GM12878 (cell line): ENCODE measurements at regions not wholly inside any gene's neighbourhood (a gene's known extent, or its start where the extent isn't known, plus 50 kb on each side); places are given as distances from the start of the nearest gene placed in this dataset.

Experiments used
- CEBPB ChIP-seq, 2 experiments: fragments of 150-350 bp in 1 of 2; IDR thresholded peaks; 2 replicates each; pipeline ENCODE4 v1.6.1; 2012 to 2014; ENCODE audit warnings: low read depth in 2 of 2, low read length in 2 of 2, borderline replicate concordance in 1 of 2, inconsistent platforms in 1 of 2
- CHD2 ChIP-seq: IDR thresholded peaks from 2 replicates; pipeline ENCODE4 v1.6.1; 2011; ENCODE audit warnings: low read depth, low read length, improper control_type of control experiment, borderline replicate concordance
- CTCF ChIP-seq, 3 experiments: IDR thresholded peaks in 2 of 3; conservative IDR thresholded peaks in 1 of 3; 2 replicates each; pipeline ENCODE4 v1.5.1; 2011; ENCODE audit warnings: low read depth in 3 of 3, low read length in 3 of 3, mild to moderate bottlenecking in 3 of 3, control low read depth in 2 of 3, moderate library complexity in 2 of 3, inconsistent platforms in 1 of 3, mixed read lengths in 1 of 3; ENCODE audit not compliant: control insufficient read depth in 2 of 3, insufficient read depth in 1 of 3; ENCODE audit errors: extremely low read depth in 1 of 3
- EP300 ChIP-seq, 2 experiments: fragments of 150-350 bp in 1 of 2; IDR thresholded peaks; 2 replicates each; pipeline ENCODE4 v1.6.1; 2011 to 2012; ENCODE audit warnings: low read depth in 2 of 2, low read length in 2 of 2, borderline replicate concordance in 1 of 2, improper control_type of control experiment in 1 of 2, inconsistent platforms in 1 of 2; ENCODE audit not compliant: control insufficient read depth in 1 of 2
- ESRRA ChIP-seq: IDR thresholded peaks from 2 replicates; pipeline ENCODE4 v1.6.1; 2012; ENCODE audit warnings: mild to moderate bottlenecking, low read length, improper control_type of control experiment
- POLR2A ChIP-seq: IDR thresholded peaks from 2 replicates; pipeline ENCODE4 v1.6.1; 2011; ENCODE audit warnings: low read depth, mild to moderate bottlenecking, low read length
- REST ChIP-seq: IDR thresholded peaks from 2 replicates; pipeline ENCODE4 v1.6.1; 2012; ENCODE audit warnings: mild to moderate bottlenecking, low read depth, low read length
- RFX5 ChIP-seq: IDR thresholded peaks from 2 replicates; pipeline ENCODE4 v1.6.1; 2011; ENCODE audit warnings: low read depth, low read length, improper control_type of control experiment
- SMAD5 ChIP-seq: IDR thresholded peaks from 2 replicates; pipeline ENCODE4 v1.6.1; 2016; ENCODE audit warnings: antibody characterized with exemption, low read depth

GRCh38 chr2:220297093-220297492 lies 669.7 kb downstream of the SLC4A3 start:
- TF ChIP-seq EP300 (IDR thresholded peaks at IDR 0.05; ENCODE audit: borderline replicate concordance in 1 of 2, control insufficient read depth in 1 of 2, low read depth in 2 of 2, low read length in 2 of 2) (no peak), RFX5 (no peak), ESRRA (no peak), CEBPB (IDR thresholded peaks at IDR 0.05; ENCODE audit: borderline replicate concordance in 1 of 2, low read depth in 2 of 2, low read length in 2 of 2) (no peak), REST (no peak), POLR2A (no peak), CHD2 (no peak), CTCF (IDR thresholded peaks at IDR 0.05 in 2 of 3, conservative IDR thresholded peaks at IDR 0.05 in 1 of 3; ENCODE audit: control insufficient read depth in 2 of 3, extremely low read depth in 1 of 3, insufficient read depth in 1 of 3, low read depth in 3 of 3, low read length in 3 of 3) (no peak), SMAD5 (no peak)
